Psoas muscle (tissue), 7 donors: ENCODE measurements at regions not wholly inside any gene's neighbourhood (a gene's known extent, or its start where the extent isn't known, plus 50 kb on each side); places are given as distances from the start of the nearest gene placed in this dataset.

Experiments used
- ATAC-seq, 4 donors: fragments of 200-7000 bp; cut with Tn5 transposase; one replicate each; pipeline ENCODE4 v1.9.1; 2020; ENCODE audit warnings: moderate library complexity in 3 of 4, mild to moderate bottlenecking in 2 of 4
- DNase-seq, 2 donors: peaks; one replicate each; pipeline ENCODE4 v3.0.0-alpha.2; 2020
- H3K27ac ChIP-seq: fragments of 200-600 bp; one replicate; pipeline ENCODE4 v1.8.0; 2022
- H3K27me3 ChIP-seq, 3 donors: fragments of 200-600 bp in 1 of 3; one replicate each; pipeline versions ENCODE4 v1.6.1 to v1.8.0; 2013 to 2022; ENCODE audit warnings: low read length in 2 of 3, mild to moderate bottlenecking in 2 of 3, moderate library complexity in 1 of 3; ENCODE audit not compliant: insufficient read depth in 3 of 3
- H3K36me3 ChIP-seq, 2 donors: fragments of 200-600 bp in 1 of 2; one replicate each; pipeline versions ENCODE4 v1.6.1 to v1.8.0; 2013 to 2022; ENCODE audit warnings: low read depth in 1 of 2, mild to moderate bottlenecking in 1 of 2, moderate library complexity in 1 of 2; ENCODE audit not compliant: insufficient read depth in 1 of 2
- H3K4me1 ChIP-seq: fragments of 200-600 bp; one replicate; pipeline ENCODE4 v1.8.0; 2022
- H3K4me3 ChIP-seq: fragments of 200-600 bp; one replicate; pipeline ENCODE4 v1.8.0; 2022; ENCODE audit warnings: mild to moderate bottlenecking
- H3K9me3 ChIP-seq: fragments of 200-600 bp; one replicate; pipeline ENCODE4 v1.8.0; 2022
- WGBS, 3 donors: extraction: QIAGEN DNeasy Blood & Tissue Kit; methylation state at CpG; one replicate each; pipeline versions ENCODE4 v1.1.6 to v1.1.7; 2013; 5-methylcytosine and 5-hydroxymethylcytosine counted together
- intact Hi-C, 2 donors: fragments of 100-400 bp; cut with DNase I; formaldehyde crosslinking; loops; one replicate each; pipeline versions ENCODE4 v1.11.0 to v1.14.2; 2022
- TF ChIP-seq, protein P1 (sequence below): fragments of 200-600 bp; IDR thresholded peaks from one replicate; pipeline ENCODE4 v1.8.0; 2022; ENCODE audit warnings: antibody characterized with exemption
- donor health status: healthy with polysubstance abuse.
- donor health status: DM: no; HTN: no; CAD: no; lungs with moderate emphysema.
- donor health status: Bipolar disorder and iron deficiency.
- donor health status: healthy.
- donor health status: DM: yes; HTN: yes; CAD: no.
- donor health status: DM: no; HTN: no; CAD: no.
- donor health status: DM: yes; HTN: yes; CAD: no.

DNA sequence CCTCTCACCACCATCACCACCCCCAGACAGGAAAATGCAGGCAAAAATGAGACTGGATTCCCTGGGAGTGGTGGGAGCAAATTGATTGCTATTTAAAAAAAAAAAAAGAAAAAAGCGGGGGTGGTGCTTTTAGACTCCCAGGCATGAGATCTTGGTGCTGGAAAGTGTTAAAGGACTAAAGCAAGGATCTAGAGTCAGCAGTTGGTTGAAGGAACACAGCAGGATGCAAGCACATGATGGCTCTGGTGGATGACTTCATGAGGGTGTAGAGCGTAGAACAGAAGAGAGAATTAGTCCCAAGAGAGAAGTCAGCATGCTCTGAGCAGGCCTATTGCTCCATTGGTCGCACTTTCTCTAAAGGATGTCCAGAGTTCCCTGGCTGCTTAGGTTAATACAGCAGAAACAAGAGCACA is 183.8 kb upstream of the HMGA2 start:
- TF ChIP-seq, protein P1, sequence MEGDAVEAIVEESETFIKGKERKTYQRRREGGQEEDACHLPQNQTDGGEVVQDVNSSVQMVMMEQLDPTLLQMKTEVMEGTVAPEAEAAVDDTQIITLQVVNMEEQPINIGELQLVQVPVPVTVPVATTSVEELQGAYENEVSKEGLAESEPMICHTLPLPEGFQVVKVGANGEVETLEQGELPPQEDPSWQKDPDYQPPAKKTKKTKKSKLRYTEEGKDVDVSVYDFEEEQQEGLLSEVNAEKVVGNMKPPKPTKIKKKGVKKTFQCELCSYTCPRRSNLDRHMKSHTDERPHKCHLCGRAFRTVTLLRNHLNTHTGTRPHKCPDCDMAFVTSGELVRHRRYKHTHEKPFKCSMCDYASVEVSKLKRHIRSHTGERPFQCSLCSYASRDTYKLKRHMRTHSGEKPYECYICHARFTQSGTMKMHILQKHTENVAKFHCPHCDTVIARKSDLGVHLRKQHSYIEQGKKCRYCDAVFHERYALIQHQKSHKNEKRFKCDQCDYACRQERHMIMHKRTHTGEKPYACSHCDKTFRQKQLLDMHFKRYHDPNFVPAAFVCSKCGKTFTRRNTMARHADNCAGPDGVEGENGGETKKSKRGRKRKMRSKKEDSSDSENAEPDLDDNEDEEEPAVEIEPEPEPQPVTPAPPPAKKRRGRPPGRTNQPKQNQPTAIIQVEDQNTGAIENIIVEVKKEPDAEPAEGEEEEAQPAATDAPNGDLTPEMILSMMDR = no peak
- Histone ChIP-seq H3K9me3 (no peaks in the 10 kb centered on the region), H3K4me3 (no peak overlapping the region), H3K27me3 (no peaks in the 10 kb centered on the region), H3K36me3 (no peaks in the 10 kb centered on the region), H3K27ac (no peak overlapping the region), H3K4me1 (no peaks in the 10 kb centered on the region)
- intact Hi-C loops = no loop called here
- ATAC-seq = peak in 3 of 4 donors; percentile 35 to 65 (median 46)
- DNase-seq = no peak
- WGBS, 3 donors = 57 to 73% (median 68%) methylated on average over 3 of the region's 3 CpGs

DNA sequence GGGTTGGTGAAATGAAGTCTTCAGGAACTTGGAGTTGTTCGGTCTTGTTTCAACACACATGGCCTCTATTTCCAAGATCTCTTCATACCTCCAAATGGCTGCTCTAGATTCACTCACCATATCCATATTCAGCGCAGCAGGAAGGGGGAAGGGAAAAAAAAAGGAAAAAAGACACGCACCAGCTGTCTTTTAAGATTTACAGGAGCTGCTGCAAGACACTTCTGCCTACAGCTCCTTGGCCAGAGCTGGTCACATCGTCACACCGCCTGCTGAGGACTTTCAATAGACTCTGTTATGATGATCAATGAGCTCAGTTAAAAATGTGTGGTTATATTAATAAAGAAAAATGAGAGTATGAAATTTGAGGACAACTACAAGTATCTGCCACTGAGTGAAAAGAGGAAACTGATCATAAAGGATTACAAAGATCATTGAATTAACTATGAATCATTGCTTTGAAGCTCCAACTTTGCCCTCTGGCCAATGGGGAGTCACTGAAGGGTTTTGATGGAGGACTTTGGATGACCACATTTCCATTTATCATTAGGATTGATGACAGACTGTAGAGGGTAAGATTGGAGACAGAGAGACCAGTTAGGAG is 182.1 kb upstream of the HMGA2 start:
- Histone ChIP-seq H3K4me1 (no peaks in the 10 kb centered on the region), H3K27ac (no peak overlapping the region), H3K9me3 (no peaks in the 10 kb centered on the region), H3K36me3 (no peaks in the 10 kb centered on the region), H3K27me3 (no peaks in the 10 kb centered on the region), H3K4me3 (no peak overlapping the region)
- DNase-seq (no peak), ATAC-seq (no peak)
- WGBS, 3 donors = 75 to 78% (median 76%) methylated on average over 5 of the region's 5 CpGs
- TF ChIP-seq, protein P1 = no peak
- intact Hi-C loops = no loop called here

DNA sequence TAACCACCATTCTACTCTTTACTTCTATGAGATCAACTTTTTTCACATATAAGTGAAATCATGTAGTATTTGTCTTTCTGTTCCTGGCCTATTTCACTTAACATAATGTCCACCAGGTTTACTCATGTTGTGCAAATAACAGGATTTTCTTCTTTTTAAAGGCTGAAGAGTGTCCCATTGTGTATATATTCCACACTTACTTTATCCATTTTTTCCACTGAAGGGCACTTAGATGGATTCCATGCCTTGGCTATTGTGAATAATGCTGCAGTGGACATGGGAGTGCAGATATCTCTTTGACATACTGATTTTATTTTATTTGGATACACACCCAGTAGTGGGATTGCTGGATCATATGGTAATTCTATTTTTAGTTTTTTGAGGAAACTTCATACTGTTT is 181.1 kb upstream of the HMGA2 start:
- TF ChIP-seq, protein P1 = no peak
- DNase-seq (no peak), ATAC-seq (no peak)
- no peaks in the 10 kb centered on the region for H3K27me3 ChIP-seq
- intact Hi-C loops = no loop called here
- H3K36me3 ChIP-seq = no peaks in the 10 kb centered on the region
- H3K9me3 ChIP-seq = no peaks in the 10 kb centered on the region
- no peaks in the 10 kb centered on the region for H3K4me1 ChIP-seq
- H3K27ac ChIP-seq = no peak overlapping the region
- H3K4me3 ChIP-seq = no peak overlapping the region

DNA sequence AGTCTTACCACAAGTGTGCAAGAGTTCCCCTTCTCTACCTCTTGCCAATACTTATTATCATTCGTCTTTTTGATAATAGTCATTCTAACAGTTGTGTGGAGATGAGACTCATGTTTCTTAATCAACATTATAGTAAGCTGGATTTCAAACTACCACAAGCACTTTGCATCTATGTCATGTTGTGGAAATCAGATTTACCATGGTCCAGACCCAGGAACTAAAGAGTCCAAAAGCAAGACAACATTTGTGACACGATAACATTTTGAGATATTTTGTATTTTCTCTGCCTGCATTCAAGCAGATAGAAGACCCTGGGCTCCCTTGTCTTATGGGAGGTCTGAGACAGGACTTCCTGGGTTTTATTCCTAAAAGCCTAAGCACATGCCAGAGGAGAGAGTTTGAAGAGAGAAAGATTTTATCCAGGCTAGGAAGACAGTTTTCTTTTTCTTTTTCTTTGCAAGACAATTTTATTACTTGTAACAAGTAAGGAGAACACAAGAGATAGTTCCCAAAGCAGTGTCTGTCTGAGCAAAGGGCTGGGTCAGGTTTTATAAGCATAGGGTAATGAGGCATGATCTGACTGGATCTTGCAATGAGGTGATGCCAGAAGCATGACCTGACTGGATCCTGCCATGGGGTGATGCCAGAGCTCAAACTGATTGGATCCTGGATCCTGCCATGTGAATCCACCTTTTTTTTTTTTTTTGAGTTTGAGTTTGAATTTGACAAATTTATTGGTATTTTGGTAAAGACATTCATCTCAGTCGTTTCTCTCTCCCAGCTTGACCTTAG is 180.5 kb upstream of the HMGA2 start:
- intact Hi-C loops = no loop called here
- H3K4me1 ChIP-seq = no peaks in the 10 kb centered on the region
- TF ChIP-seq, protein P1 = no peak
- no peak overlapping the region for H3K4me3 ChIP-seq
- H3K36me3 ChIP-seq = no peaks in the 10 kb centered on the region
- H3K9me3 ChIP-seq = no peaks in the 10 kb centered on the region
- 35 to 47% (median 45%) methylated on average over 3 of the region's 3 CpGs for WGBS, 3 donors
- no peaks in the 10 kb centered on the region for H3K27me3 ChIP-seq
- DNase-seq (no peak), ATAC-seq (no peak)
- no peak overlapping the region for H3K27ac ChIP-seq
